ENCODE measurements at regions not wholly inside any gene's neighbourhood (a gene's known extent, or its start where the extent isn't known, plus 50 kb on each side); places are given as distances from the start of the nearest gene placed in this dataset.

DNA sequence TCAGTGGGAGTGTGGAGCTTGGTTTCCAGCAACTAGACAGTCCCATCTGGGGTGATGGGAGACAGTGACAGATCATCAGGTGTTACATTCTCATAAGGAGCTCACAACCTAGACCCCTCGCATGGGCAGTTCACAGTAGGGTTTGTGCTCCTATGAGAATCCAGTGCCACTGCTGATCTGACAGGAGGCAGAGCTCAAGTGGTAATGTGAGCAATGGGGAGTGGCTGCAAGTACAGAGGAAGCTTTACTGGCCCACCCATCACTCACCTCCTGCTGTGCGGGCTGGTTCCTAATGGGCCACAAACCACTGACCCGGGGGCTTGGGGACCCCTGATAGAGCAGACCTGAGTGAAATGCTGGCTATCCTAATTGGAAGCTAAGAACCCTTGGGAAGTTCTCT is 242.8 kb downstream of the BAMBI start:
- FAIRE-seq, result no peak
- no peak for DNase-seq (ENCODE audit: insufficient read length, low spot score)

GRCh38 chr10:28922127-28922526 is 244.8 kb downstream of the BAMBI start:
- FAIRE-seq (no peak), DNase-seq (ENCODE audit: insufficient read length, low spot score) (no peak)

DNA sequence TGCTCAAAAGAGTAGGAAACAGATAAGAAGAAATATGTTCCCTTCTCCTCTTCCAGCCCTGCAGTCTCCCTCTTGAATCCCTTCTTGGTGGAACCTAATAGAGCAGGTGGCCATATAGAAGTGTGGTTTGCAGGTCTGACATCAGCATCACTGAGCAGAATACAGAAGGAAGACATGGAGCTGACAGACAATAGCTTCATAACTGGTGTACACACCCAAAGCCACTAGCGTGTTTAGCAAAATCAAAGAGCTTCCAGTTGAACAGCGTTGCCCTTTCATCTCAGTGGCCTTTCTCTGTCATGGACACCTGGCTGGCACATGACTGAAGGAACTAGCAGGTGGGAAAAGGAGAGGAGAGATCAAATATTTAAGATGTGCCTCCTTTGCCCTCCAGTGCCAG is 245.5 kb downstream of the BAMBI start:
- no peak for FAIRE-seq
- no peak for DNase-seq (ENCODE audit: insufficient read length, low spot score)

- DNase-seq (ENCODE audit: insufficient read length, low spot score) (no peak), FAIRE-seq (no peak)
These were observed 247.4 kb downstream of the BAMBI start for GRCh38 chr10:28924717-28925116.

- DNase-seq (ENCODE audit: insufficient read length, low spot score), result no peak
- FAIRE-seq, result no peak
These were observed 247.9 kb downstream of the BAMBI start for GRCh38 chr10:28925121-28925663.

DNA sequence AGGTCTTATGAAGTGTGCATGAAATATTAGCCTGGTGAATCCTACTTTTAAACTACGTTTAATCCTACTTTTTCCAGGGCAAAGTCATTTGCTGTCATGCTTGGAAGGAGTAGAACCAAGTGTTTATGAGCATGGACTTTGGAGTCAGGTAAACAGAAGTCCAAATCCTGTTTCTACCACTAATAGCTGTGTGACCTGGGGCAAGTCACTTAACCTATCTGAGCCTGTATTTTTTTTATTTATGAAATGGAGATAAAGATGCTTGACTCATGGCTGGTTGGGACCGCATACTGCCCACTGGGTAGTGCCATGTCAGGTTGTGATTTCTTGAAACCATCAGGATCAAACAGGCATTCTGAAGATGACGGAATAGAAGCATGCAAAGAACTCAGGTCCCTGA is 249.6 kb downstream of the BAMBI start:
- DNase-seq (ENCODE audit: insufficient read length, low spot score) (no peak), FAIRE-seq (no peak)

GRCh38 chr10:28928484-28928883 is 251.2 kb downstream of the BAMBI start:
- DNase-seq (ENCODE audit: insufficient read length, low spot score) (no peak), FAIRE-seq (no peak)

- DNase-seq (ENCODE audit: insufficient read length, low spot score), result no peak
- FAIRE-seq, result no peak
These were observed 252.6 kb downstream of the BAMBI start for GRCh38 chr10:28929942-28930341.

DNA sequence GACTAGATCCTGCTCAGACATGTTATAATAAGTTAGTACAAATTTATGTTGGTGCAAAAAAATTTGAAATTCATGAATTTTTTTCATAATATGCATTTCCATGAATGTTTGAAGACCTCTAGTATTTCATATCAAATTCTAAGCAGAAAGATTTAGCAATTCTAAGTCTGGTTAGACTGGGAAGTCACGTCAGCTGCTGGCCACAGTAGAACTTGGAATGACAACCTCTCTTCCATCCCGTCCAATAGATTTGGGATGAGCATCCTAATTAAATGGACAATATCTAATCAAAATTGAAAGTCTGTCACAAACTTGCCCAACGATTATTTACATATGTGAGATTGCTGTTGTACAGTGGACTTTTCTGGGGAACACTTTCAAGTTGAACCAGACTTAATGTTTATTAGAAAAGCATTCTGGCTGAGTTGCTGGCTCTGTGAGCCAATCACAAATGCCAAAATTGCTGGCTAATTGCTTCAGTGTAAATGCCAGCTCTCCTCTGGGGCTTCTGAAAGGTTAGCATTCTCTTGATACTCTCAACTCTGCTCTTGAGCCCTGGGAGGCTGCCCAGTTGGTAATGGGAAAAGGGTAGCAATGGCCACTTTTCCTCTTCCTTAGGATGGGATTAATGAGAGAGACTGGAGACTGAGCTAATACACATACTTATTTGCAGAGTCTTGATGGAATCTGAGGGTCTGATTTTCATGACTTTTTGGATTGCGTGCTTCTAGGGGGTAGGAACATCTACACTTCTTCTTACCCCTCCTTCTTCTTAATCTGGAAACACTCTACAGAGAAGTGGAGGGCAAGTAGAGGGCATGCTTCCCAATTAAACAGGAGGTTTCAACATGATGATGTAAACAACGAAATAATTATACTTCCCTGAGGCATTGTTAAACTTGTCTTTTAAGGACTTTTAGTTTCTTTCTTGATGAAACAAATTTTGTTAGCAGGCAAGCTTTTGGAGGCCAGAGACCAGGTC is 253.5 kb downstream of the BAMBI start:
- FAIRE-seq (no peak), DNase-seq (ENCODE audit: insufficient read length, low spot score) (no peak)

GRCh38 chr10:28935061-28935460 is 257.7 kb downstream of the BAMBI start:
- no peak for FAIRE-seq
- no peak for DNase-seq (ENCODE audit: insufficient read length, low spot score)

DNA sequence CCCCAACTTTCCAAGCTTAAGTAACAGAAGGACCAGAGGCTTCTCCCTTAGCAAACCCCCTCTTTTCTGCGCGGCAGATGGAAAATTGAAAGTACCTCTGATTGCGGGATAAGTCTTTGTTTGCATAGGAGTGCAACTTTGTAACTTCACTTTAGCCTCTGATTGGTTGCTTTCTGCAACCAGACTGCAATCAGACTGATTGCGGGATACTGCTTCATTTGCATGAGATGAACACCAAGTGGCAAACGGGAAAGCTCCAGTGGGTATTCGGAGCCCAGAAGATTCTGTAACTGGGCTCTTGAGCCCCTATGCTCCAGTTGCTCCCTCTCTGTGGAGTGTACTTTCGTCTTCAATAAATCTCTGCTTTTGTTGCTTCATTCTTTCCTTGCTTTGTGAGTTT is 260.6 kb downstream of the BAMBI start:
- FAIRE-seq (no peak), DNase-seq (ENCODE audit: insufficient read length, low spot score) (no peak)

DNA sequence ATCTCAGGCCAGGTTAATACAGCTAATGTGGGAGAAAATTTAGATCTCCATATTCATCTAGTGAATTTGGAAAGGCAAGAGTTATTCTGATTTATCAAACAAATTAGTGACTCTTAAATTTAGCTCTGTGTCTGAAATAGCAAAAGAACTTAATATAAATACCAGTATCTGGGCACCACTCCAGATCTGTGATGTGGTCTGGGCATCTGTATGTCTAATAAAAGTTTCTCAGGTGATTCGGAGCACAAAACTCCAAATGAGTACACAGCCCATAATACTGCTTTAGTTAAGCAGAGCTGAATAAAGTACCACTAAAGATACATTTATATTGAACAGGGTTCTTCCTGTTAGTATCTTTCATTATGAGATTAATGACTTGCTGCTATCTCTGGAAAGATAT is 261.4 kb downstream of the BAMBI start:
- DNase-seq (ENCODE audit: insufficient read length, low spot score) (no peak), FAIRE-seq (no peak)

GRCh38 chr10:28939281-28940157 is 262.2 kb downstream of the BAMBI start:
- FAIRE-seq, result no peak

GRCh38 chr10:28940158-28940888 is 263.0 kb downstream of the BAMBI start:
- no peak for DNase-seq (ENCODE audit: insufficient read length, low spot score)
- FAIRE-seq, result no peak

More at GRCh38 chr10:28939281-28940157, 262.2 kb downstream of the BAMBI start:
- DNase-seq (ENCODE audit: insufficient read length, low spot score), result no peak

GRCh38 chr10:28942012-28942411 is 264.7 kb downstream of the BAMBI start:
- FAIRE-seq (no peak), DNase-seq (ENCODE audit: insufficient read length, low spot score) (no peak)

GRCh38 chr10:28945959-28946358 is 268.6 kb downstream of the BAMBI start:
- FAIRE-seq, result no peak
- DNase-seq (ENCODE audit: insufficient read length, low spot score), result no peak

- FAIRE-seq, result no peak
- peak; percentile 8 for DNase-seq (ENCODE audit: insufficient read length, low spot score)
These were observed 269.2 kb downstream of the BAMBI start for GRCh38 chr10:28946479-28946878.

GRCh38 chr10:28947171-28947570 is 269.9 kb downstream of the BAMBI start:
- FAIRE-seq (no peak), DNase-seq (ENCODE audit: insufficient read length, low spot score) (no peak)

- no peak for DNase-seq (ENCODE audit: insufficient read length, low spot score)
- FAIRE-seq, result no peak
These were observed 270.7 kb downstream of the BAMBI start for GRCh38 chr10:28948046-28948445.

Data from HTR-8/SVneo (cell line).